ENCODE measurements at regions not wholly inside any gene's neighbourhood (a gene's known extent, or its start where the extent isn't known, plus 50 kb on each side); places are given as distances from the start of the nearest gene placed in this dataset.

- TF ChIP-seq TAF1 (conservative IDR thresholded peaks at IDR 0.05) (no peak), HNF4A (conservative IDR thresholded peaks at IDR 0.05) (no peak)
- H3K27me3 ChIP-seq (ENCODE audit: control insufficient read depth in 4 of 4, insufficient read depth in 4 of 4, low read length in 3 of 4): no peaks in the 10 kb centered on the region
- H3K9me3 ChIP-seq (ENCODE audit: control insufficient read depth in 4 of 4, low read length in 3 of 4): no peaks in the 10 kb centered on the region
- no peaks in the 10 kb centered on the region for H3K4me1 ChIP-seq (ENCODE audit: control insufficient read depth in 4 of 4, insufficient read depth in 4 of 4, low read length in 3 of 4)
- H3K4me3 ChIP-seq (ENCODE audit: low read depth in 1 of 3, low read length in 3 of 3): no peak overlapping the region
- no peaks in the 10 kb centered on the region for H3K36me3 ChIP-seq (ENCODE audit: control insufficient read depth in 4 of 4, insufficient read depth in 3 of 4, low read depth in 1 of 4, low read length in 3 of 4)
- 77% methylated on average over 5 of the region's 5 CpGs for WGBS
- H3K27ac ChIP-seq (ENCODE audit: low read depth in 1 of 2, low read length in 2 of 2): no peak overlapping the region
- no peak for DNase-seq (ENCODE audit: low spot score)
- H3K9ac ChIP-seq (ENCODE audit: low read depth in 1 of 2, low read length in 2 of 2): no peak overlapping the region
Measured at GRCh38 chr1:57520743-57521515, 97.1 kb upstream of the DAB1 start.

- Histone ChIP-seq H3K36me3 (ENCODE audit: control insufficient read depth in 4 of 4, insufficient read depth in 3 of 4, low read depth in 1 of 4, low read length in 3 of 4) (no peaks in the 10 kb centered on the region), H3K9ac (ENCODE audit: low read depth in 1 of 2, low read length in 2 of 2) (no peak overlapping the region), H3K4me3 (ENCODE audit: low read depth in 1 of 3, low read length in 3 of 3) (no peak overlapping the region), H3K9me3 (ENCODE audit: control insufficient read depth in 4 of 4, low read length in 3 of 4) (no peaks in the 10 kb centered on the region), H3K4me1 (ENCODE audit: control insufficient read depth in 4 of 4, insufficient read depth in 4 of 4, low read length in 3 of 4) (no peaks in the 10 kb centered on the region), H3K27ac (ENCODE audit: low read depth in 1 of 2, low read length in 2 of 2) (no peak overlapping the region), H3K27me3 (ENCODE audit: control insufficient read depth in 4 of 4, insufficient read depth in 4 of 4, low read length in 3 of 4) (no peaks in the 10 kb centered on the region)
- TF ChIP-seq ZBTB33 (IDR thresholded peaks at IDR 0.05): no peak
- no peak for DNase-seq (ENCODE audit: low spot score)
- WGBS: 73% methylated on average over 3 of the region's 3 CpGs
Measured at GRCh38 chr1:57518496-57518895, 94.6 kb upstream of the DAB1 start.

- Histone ChIP-seq H3K27me3 (ENCODE audit: control insufficient read depth in 4 of 4, insufficient read depth in 4 of 4, low read length in 3 of 4) (no peaks in the 10 kb centered on the region), H3K4me3 (ENCODE audit: low read depth in 1 of 3, low read length in 3 of 3) (no peak overlapping the region), H3K9ac (ENCODE audit: low read depth in 1 of 2, low read length in 2 of 2) (no peak overlapping the region), H3K9me3 (ENCODE audit: control insufficient read depth in 4 of 4, low read length in 3 of 4) (no peaks in the 10 kb centered on the region), H3K36me3 (ENCODE audit: control insufficient read depth in 4 of 4, insufficient read depth in 3 of 4, low read depth in 1 of 4, low read length in 3 of 4) (no peaks in the 10 kb centered on the region), H3K27ac (ENCODE audit: low read depth in 1 of 2, low read length in 2 of 2) (no peak overlapping the region), H3K4me1 (ENCODE audit: control insufficient read depth in 4 of 4, insufficient read depth in 4 of 4, low read length in 3 of 4) (no peaks in the 10 kb centered on the region)
- WGBS: 75% methylated on average over 7 of the region's 7 CpGs
- no peak for DNase-seq (ENCODE audit: low spot score)
- TF ChIP-seq FOXA2 (IDR thresholded peaks at IDR 0.05): no peak
- no peak for TF ChIP-seq GABPA (IDR thresholded peaks at IDR 0.05 in 1 of 2, conservative IDR thresholded peaks at IDR 0.05 in 1 of 2)
- no peak for TF ChIP-seq TAF1 (conservative IDR thresholded peaks at IDR 0.05)
- no peak for TF ChIP-seq CTCF (IDR thresholded peaks at IDR 0.05; ENCODE audit: low read depth, low read length, missing input control)
- TF ChIP-seq NR2F2 (IDR thresholded peaks at IDR 0.05): no peak
- no peak for TF ChIP-seq JUND (IDR thresholded peaks at IDR 0.05)
- TF ChIP-seq MAX (IDR thresholded peaks at IDR 0.05): no peak
Measured at GRCh38 chr1:57517587-57518374, 93.9 kb upstream of the DAB1 start.

Data from liver (tissue), 8 donors.